ENCODE measurements at regions not wholly inside any gene's neighbourhood (a gene's known extent, or its start where the extent isn't known, plus 50 kb on each side); places are given as distances from the start of the nearest gene placed in this dataset.

DNA sequence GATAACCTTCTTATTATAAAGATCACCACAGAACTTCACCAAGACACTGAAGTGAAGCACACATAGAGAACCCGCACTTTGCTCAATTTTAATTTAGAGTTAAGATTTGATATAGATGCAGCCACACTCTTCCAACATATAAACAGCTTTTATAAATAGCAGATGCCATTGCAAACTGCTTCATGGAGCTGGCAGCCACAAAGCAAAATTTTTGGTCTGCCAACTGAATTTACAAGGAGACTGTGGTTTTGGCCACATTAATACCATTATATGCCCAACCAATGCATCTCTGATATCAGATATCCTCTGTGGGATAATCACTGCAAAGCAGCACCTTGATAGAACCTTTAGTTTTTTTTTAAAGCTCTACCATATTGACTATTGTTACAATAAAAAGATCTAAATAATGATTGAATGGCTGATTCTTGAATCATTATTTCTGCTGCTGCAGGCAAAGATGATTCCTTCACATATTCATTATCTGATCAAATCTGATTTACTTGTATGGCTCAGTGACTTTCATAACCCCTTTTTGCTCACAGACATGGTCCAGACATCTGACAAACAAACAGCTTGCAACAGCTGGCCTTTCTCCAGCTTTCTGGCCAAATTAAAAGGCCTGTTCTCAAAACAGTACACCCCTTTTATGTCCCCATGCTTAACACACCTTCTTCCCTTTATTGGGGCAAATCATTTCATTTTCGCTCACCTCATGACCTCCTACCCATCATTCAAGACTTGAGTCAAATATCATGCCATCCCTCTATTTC lies 88.4 kb downstream of the METTL4 start:
- DNase-seq (ENCODE audit: low read depth): no peak
- no peak overlapping the region for H3K4me3 ChIP-seq (ENCODE audit: low read length)
- TF ChIP-seq, protein P1, sequence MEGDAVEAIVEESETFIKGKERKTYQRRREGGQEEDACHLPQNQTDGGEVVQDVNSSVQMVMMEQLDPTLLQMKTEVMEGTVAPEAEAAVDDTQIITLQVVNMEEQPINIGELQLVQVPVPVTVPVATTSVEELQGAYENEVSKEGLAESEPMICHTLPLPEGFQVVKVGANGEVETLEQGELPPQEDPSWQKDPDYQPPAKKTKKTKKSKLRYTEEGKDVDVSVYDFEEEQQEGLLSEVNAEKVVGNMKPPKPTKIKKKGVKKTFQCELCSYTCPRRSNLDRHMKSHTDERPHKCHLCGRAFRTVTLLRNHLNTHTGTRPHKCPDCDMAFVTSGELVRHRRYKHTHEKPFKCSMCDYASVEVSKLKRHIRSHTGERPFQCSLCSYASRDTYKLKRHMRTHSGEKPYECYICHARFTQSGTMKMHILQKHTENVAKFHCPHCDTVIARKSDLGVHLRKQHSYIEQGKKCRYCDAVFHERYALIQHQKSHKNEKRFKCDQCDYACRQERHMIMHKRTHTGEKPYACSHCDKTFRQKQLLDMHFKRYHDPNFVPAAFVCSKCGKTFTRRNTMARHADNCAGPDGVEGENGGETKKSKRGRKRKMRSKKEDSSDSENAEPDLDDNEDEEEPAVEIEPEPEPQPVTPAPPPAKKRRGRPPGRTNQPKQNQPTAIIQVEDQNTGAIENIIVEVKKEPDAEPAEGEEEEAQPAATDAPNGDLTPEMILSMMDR (conservative IDR thresholded peaks at IDR 0.05; ENCODE audit: low read depth, low read length): no peak

DNA sequence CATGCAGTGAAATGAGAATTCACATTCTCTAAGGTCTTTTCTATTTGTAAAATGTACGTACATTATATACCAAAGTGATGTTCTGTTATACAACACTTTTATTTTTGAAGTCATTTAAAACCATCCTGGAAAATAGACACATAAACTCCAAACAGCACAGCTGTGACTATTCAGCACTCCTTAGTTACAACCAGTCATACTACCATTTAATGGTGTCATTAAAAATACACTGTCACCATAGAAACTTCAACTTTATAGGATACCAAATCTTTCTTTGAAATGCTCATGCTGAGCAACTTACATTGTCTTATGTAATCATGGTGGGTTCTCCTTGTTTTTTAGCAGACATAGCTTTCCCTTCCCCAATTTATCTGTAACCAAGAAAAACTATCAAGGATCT lies 85.3 kb downstream of the METTL4 start:
- H3K4me3 ChIP-seq (ENCODE audit: low read length): no peak overlapping the region
- TF ChIP-seq, protein P1 (conservative IDR thresholded peaks at IDR 0.05; ENCODE audit: low read depth, low read length): no peak
- no peak for DNase-seq (ENCODE audit: low read depth)

DNA sequence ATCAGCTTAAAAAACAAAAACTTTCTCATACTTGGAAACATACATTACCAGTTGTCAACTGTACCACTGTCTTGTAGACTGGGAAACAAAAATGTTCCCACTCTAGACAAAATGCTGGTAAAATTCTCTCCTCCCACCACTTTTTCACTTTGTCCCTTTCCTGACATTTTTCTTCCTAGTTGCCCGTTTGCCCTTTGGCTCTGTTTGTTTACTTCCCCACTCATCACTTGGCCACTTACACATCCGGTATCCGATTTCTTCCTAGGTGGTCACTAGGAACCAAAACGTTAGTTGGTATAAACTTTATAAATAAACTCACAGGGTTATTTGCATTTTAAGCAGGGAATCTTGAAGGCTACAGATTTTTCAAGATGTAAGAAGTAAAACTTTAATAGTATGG lies 84.9 kb downstream of the METTL4 start:
- no peak for DNase-seq (ENCODE audit: low read depth)
- TF ChIP-seq, protein P1 (conservative IDR thresholded peaks at IDR 0.05; ENCODE audit: low read depth, low read length): no peak
- H3K4me3 ChIP-seq (ENCODE audit: low read length): no peak overlapping the region

Data from retinal pigment epithelial cell (primary cell).